SK-N-SH treated with all-trans-retinoic acid at 6 μM for 48 hours (cell line): ENCODE measurements at regions not wholly inside any gene's neighbourhood (a gene's known extent, or its start where the extent isn't known, plus 50 kb on each side); places are given as distances from the start of the nearest gene placed in this dataset.

Experiments
- PPARA ChIP-seq: fragments of 250-450 bp; sonication (Bioruptor Pico); IDR thresholded peaks from 2 replicates; pipeline ENCODE4 v1.5.0; 2020; ENCODE audit warnings: mild to moderate bottlenecking, borderline replicate concordance
- RARB ChIP-seq: fragments of 250-450 bp; sonication (Bioruptor Pico); IDR thresholded peaks from 2 replicates; pipeline ENCODE4 v1.8.0; 2021; ENCODE audit warnings: mild to moderate bottlenecking, moderate library complexity
- SNAI2 ChIP-seq: fragments of 250-450 bp; sonication (Bioruptor Pico); IDR thresholded peaks from 2 replicates; pipeline ENCODE4 v1.5.0; 2020; ENCODE audit warnings: mild to moderate bottlenecking, moderate library complexity
- TCF4 ChIP-seq: fragments of 250-450 bp; sonication (Bioruptor Pico); IDR thresholded peaks from 2 replicates; pipeline ENCODE4 v1.8.0; 2021; ENCODE audit warnings: mild to moderate bottlenecking, moderate library complexity, borderline replicate concordance
- TOX ChIP-seq: fragments of 250-450 bp; sonication (Bioruptor Pico); IDR thresholded peaks from 2 replicates; pipeline ENCODE4 v1.8.0; 2021; ENCODE audit warnings: mild to moderate bottlenecking, moderate library complexity, borderline replicate concordance
- TF ChIP-seq, protein P1 (sequence below): fragments of 250-450 bp; sonication (Bioruptor Pico); IDR thresholded peaks from 2 replicates; pipeline ENCODE4 v1.5.1; 2021; ENCODE audit warnings: mild to moderate bottlenecking, moderate library complexity
- TF ChIP-seq, protein P2 (sequence below): fragments of 250-450 bp; sonication (Bioruptor Pico); IDR thresholded peaks from 2 replicates; pipeline ENCODE4 v1.8.0; 2020; ENCODE audit warnings: mild to moderate bottlenecking, moderate library complexity, borderline replicate concordance

- TF ChIP-seq PPARA (CRISPR knock-in tag) (no peak), SNAI2 (CRISPR knock-in tag) (no peak), RARB (CRISPR knock-in tag) (no peak), TOX (no peak), TCF4 (CRISPR knock-in tag) (no peak)
- TF ChIP-seq, protein P1, sequence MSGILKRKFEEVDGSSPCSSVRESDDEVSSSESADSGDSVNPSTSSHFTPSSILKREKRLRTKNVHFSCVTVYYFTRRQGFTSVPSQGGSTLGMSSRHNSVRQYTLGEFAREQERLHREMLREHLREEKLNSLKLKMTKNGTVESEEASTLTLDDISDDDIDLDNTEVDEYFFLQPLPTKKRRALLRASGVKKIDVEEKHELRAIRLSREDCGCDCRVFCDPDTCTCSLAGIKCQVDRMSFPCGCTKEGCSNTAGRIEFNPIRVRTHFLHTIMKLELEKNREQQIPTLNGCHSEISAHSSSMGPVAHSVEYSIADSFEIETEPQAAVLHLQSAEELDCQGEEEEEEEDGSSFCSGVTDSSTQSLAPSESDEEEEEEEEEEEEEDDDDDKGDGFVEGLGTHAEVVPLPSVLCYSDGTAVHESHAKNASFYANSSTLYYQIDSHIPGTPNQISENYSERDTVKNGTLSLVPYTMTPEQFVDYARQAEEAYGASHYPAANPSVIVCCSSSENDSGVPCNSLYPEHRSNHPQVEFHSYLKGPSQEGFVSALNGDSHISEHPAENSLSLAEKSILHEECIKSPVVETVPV (CRISPR knock-in tag) = no peak
- TF ChIP-seq, protein P2, sequence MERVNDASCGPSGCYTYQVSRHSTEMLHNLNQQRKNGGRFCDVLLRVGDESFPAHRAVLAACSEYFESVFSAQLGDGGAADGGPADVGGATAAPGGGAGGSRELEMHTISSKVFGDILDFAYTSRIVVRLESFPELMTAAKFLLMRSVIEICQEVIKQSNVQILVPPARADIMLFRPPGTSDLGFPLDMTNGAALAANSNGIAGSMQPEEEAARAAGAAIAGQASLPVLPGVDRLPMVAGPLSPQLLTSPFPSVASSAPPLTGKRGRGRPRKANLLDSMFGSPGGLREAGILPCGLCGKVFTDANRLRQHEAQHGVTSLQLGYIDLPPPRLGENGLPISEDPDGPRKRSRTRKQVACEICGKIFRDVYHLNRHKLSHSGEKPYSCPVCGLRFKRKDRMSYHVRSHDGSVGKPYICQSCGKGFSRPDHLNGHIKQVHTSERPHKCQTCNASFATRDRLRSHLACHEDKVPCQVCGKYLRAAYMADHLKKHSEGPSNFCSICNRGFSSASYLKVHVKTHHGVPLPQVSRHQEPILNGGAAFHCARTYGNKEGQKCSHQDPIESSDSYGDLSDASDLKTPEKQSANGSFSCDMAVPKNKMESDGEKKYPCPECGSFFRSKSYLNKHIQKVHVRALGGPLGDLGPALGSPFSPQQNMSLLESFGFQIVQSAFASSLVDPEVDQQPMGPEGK = no peak
Observed at GRCh38 chr5:22958462-22959262, 105.5 kb upstream of the CDH12 start.
